ENCODE measurements at regions not wholly inside any gene's neighbourhood (a gene's known extent, or its start where the extent isn't known, plus 50 kb on each side); places are given as distances from the start of the nearest gene placed in this dataset.
"Not testable (repeated sequence)": the region's sequence is repeated elsewhere in the genome, so short reads cannot be mapped to it uniquely, and the experiment has no call there.

GRCh38 chr6:105867277-105867676, 218.9 kb upstream of the PRDM1 start:
- Histone ChIP-seq H3K27me3 (ENCODE audit: control insufficient read depth, insufficient read depth, low read length) (no peaks in the 10 kb centered on the region), H3K4me3 (ENCODE audit: low read depth, low read length) (no peak overlapping the region), H3K36me3 (ENCODE audit: control insufficient read depth, insufficient read depth, low read length) (no peaks in the 10 kb centered on the region), H3K9me3 (ENCODE audit: control insufficient read depth, insufficient read depth, low read length) (no peaks in the 10 kb centered on the region), H3K4me1 (ENCODE audit: control insufficient read depth, insufficient read depth, low read length) (no peaks in the 10 kb centered on the region), H3K27ac (ENCODE audit: low read depth, low read length) (no peak overlapping the region)
- WGBS (ENCODE audit: insufficient coverage): 71% methylated on average over 5 of the region's 5 CpGs
- DNase-seq (ENCODE audit: low read depth in 4 of 6, low spot score in 6 of 6): no peak

- H3K9me3 ChIP-seq (ENCODE audit: control insufficient read depth, insufficient read depth, low read length): no peaks in the 10 kb centered on the region
- no peak overlapping the region for H3K27ac ChIP-seq (ENCODE audit: low read depth, low read length)
- H3K36me3 ChIP-seq (ENCODE audit: control insufficient read depth, insufficient read depth, low read length): no peaks in the 10 kb centered on the region
- WGBS (ENCODE audit: insufficient coverage): no CpG with 5 or more reads among the region's 5 CpGs
- no peak for DNase-seq (ENCODE audit: low read depth in 4 of 6, low spot score in 6 of 6)
- no peaks in the 10 kb centered on the region for H3K4me1 ChIP-seq (ENCODE audit: control insufficient read depth, insufficient read depth, low read length)
- H3K27me3 ChIP-seq (ENCODE audit: control insufficient read depth, insufficient read depth, low read length): no peaks in the 10 kb centered on the region
- H3K4me3 ChIP-seq (ENCODE audit: low read depth, low read length): no peak overlapping the region
Measured at GRCh38 chr6:105862936-105863607, 223.1 kb upstream of the PRDM1 start.

GRCh38 chr6:105860927-105861326, 225.2 kb upstream of the PRDM1 start:
- not testable (repeated sequence) for H3K4me3 ChIP-seq (ENCODE audit: low read depth, low read length); H3K36me3 ChIP-seq (ENCODE audit: control insufficient read depth, insufficient read depth, low read length); DNase-seq (ENCODE audit: low read depth in 4 of 6, low spot score in 6 of 6); H3K4me1 ChIP-seq (ENCODE audit: control insufficient read depth, insufficient read depth, low read length); H3K27me3 ChIP-seq (ENCODE audit: control insufficient read depth, insufficient read depth, low read length); H3K27ac ChIP-seq (ENCODE audit: low read depth, low read length); H3K9me3 ChIP-seq (ENCODE audit: control insufficient read depth, insufficient read depth, low read length)

- H3K27me3 ChIP-seq (ENCODE audit: control insufficient read depth, insufficient read depth, low read length): no peaks in the 10 kb centered on the region
- H3K27ac ChIP-seq (ENCODE audit: low read depth, low read length): no peak overlapping the region
- no CpG with 5 or more reads among the region's 1 CpG for WGBS (ENCODE audit: insufficient coverage)
- no peaks in the 10 kb centered on the region for H3K9me3 ChIP-seq (ENCODE audit: control insufficient read depth, insufficient read depth, low read length)
- H3K4me1 ChIP-seq (ENCODE audit: control insufficient read depth, insufficient read depth, low read length): no peaks in the 10 kb centered on the region
- DNase-seq (ENCODE audit: low read depth in 4 of 6, low spot score in 6 of 6): no peak
- no peaks in the 10 kb centered on the region for H3K36me3 ChIP-seq (ENCODE audit: control insufficient read depth, insufficient read depth, low read length)
- H3K4me3 ChIP-seq (ENCODE audit: low read depth, low read length): no peak overlapping the region
Measured at GRCh38 chr6:105859457-105859856, 226.7 kb upstream of the PRDM1 start.

- not testable (repeated sequence) for H3K9me3 ChIP-seq (ENCODE audit: control insufficient read depth, insufficient read depth, low read length)
Measured at GRCh38 chr6:105858639-105859038, 227.5 kb upstream of the PRDM1 start.

GRCh38 chr6:105855433-105855832, 230.7 kb upstream of the PRDM1 start:
- 100% methylated on average over 3 of the region's 7 CpGs for WGBS (ENCODE audit: insufficient coverage)
- H3K27ac ChIP-seq (ENCODE audit: low read depth, low read length): no peak overlapping the region
- H3K4me1 ChIP-seq (ENCODE audit: control insufficient read depth, insufficient read depth, low read length): peaks cover 6% of the 10 kb centered on the region
- no peaks in the 10 kb centered on the region for H3K36me3 ChIP-seq (ENCODE audit: control insufficient read depth, insufficient read depth, low read length)
- no peak overlapping the region for H3K4me3 ChIP-seq (ENCODE audit: low read depth, low read length)
- H3K27me3 ChIP-seq (ENCODE audit: control insufficient read depth, insufficient read depth, low read length): no peaks in the 10 kb centered on the region
- no peak for DNase-seq (ENCODE audit: low read depth in 4 of 6, low spot score in 6 of 6)
- H3K9me3 ChIP-seq (ENCODE audit: control insufficient read depth, insufficient read depth, low read length): no peaks in the 10 kb centered on the region

More at GRCh38 chr6:105858639-105859038, 227.5 kb upstream of the PRDM1 start:
- not testable (repeated sequence) for H3K27ac ChIP-seq (ENCODE audit: low read depth, low read length); H3K36me3 ChIP-seq (ENCODE audit: control insufficient read depth, insufficient read depth, low read length); DNase-seq (ENCODE audit: low read depth in 4 of 6, low spot score in 6 of 6); H3K4me3 ChIP-seq (ENCODE audit: low read depth, low read length); H3K4me1 ChIP-seq (ENCODE audit: control insufficient read depth, insufficient read depth, low read length); H3K27me3 ChIP-seq (ENCODE audit: control insufficient read depth, insufficient read depth, low read length)
- WGBS (ENCODE audit: insufficient coverage): no CpG with 5 or more reads among the region's 3 CpGs

GRCh38 chr6:105853979-105854378, 232.2 kb upstream of the PRDM1 start:
- not testable (repeated sequence) for H3K36me3 ChIP-seq (ENCODE audit: control insufficient read depth, insufficient read depth, low read length); H3K4me3 ChIP-seq (ENCODE audit: low read depth, low read length); H3K27ac ChIP-seq (ENCODE audit: low read depth, low read length); H3K9me3 ChIP-seq (ENCODE audit: control insufficient read depth, insufficient read depth, low read length); DNase-seq (ENCODE audit: low read depth in 4 of 6, low spot score in 6 of 6); H3K4me1 ChIP-seq (ENCODE audit: control insufficient read depth, insufficient read depth, low read length); H3K27me3 ChIP-seq (ENCODE audit: control insufficient read depth, insufficient read depth, low read length)
- WGBS (ENCODE audit: insufficient coverage): 92% methylated on average over 15 of the region's 33 CpGs

GRCh38 chr6:105851606-105852005, 234.5 kb upstream of the PRDM1 start:
- no peaks in the 10 kb centered on the region for H3K36me3 ChIP-seq (ENCODE audit: control insufficient read depth, insufficient read depth, low read length)
- DNase-seq (ENCODE audit: low read depth in 4 of 6, low spot score in 6 of 6): no peak
- no peaks in the 10 kb centered on the region for H3K9me3 ChIP-seq (ENCODE audit: control insufficient read depth, insufficient read depth, low read length)
- no peak overlapping the region for H3K4me3 ChIP-seq (ENCODE audit: low read depth, low read length)
- peaks cover 10% of the 10 kb centered on the region for H3K4me1 ChIP-seq (ENCODE audit: control insufficient read depth, insufficient read depth, low read length)
- 59% methylated on average over 4 of the region's 4 CpGs for WGBS (ENCODE audit: insufficient coverage)
- H3K27me3 ChIP-seq (ENCODE audit: control insufficient read depth, insufficient read depth, low read length): no peaks in the 10 kb centered on the region
- H3K27ac ChIP-seq (ENCODE audit: low read depth, low read length): no peak overlapping the region

GRCh38 chr6:105851113-105851580, 235.0 kb upstream of the PRDM1 start:
- H3K27me3 ChIP-seq (ENCODE audit: control insufficient read depth, insufficient read depth, low read length): no peaks in the 10 kb centered on the region
- H3K27ac ChIP-seq (ENCODE audit: low read depth, low read length): no peak overlapping the region
- peak in 2 of 6 donors; percentile 2 to 43 for DNase-seq (ENCODE audit: low read depth in 4 of 6, low spot score in 6 of 6)
- 30% methylated on average over 5 of the region's 10 CpGs for WGBS (ENCODE audit: insufficient coverage)
- peaks cover 10% of the 10 kb centered on the region for H3K4me1 ChIP-seq (ENCODE audit: control insufficient read depth, insufficient read depth, low read length)
- no peaks in the 10 kb centered on the region for H3K9me3 ChIP-seq (ENCODE audit: control insufficient read depth, insufficient read depth, low read length)
- no peaks in the 10 kb centered on the region for H3K36me3 ChIP-seq (ENCODE audit: control insufficient read depth, insufficient read depth, low read length)
- H3K4me3 ChIP-seq (ENCODE audit: low read depth, low read length): no peak overlapping the region

GRCh38 chr6:105850261-105851112, 235.6 kb upstream of the PRDM1 start:
- H3K36me3 ChIP-seq (ENCODE audit: control insufficient read depth, insufficient read depth, low read length): no peaks in the 10 kb centered on the region
- H3K4me1 ChIP-seq (ENCODE audit: control insufficient read depth, insufficient read depth, low read length): peaks cover 10% of the 10 kb centered on the region
- no peak overlapping the region for H3K27ac ChIP-seq (ENCODE audit: low read depth, low read length)
- no peaks in the 10 kb centered on the region for H3K27me3 ChIP-seq (ENCODE audit: control insufficient read depth, insufficient read depth, low read length)
- DNase-seq (ENCODE audit: low read depth in 4 of 6, low spot score in 6 of 6): peak in 2 of 6 donors; percentile 13 to 20
- no peaks in the 10 kb centered on the region for H3K9me3 ChIP-seq (ENCODE audit: control insufficient read depth, insufficient read depth, low read length)
- H3K4me3 ChIP-seq (ENCODE audit: low read depth, low read length): no peak overlapping the region
- 59% methylated on average over 8 of the region's 11 CpGs for WGBS (ENCODE audit: insufficient coverage)

Data from spinal cord (tissue), 9 donors.